SU-DHL-6 (cell line): ENCODE measurements at regions not wholly inside any gene's neighbourhood (a gene's known extent, or its start where the extent isn't known, plus 50 kb on each side); places are given as distances from the start of the nearest gene placed in this dataset.

Experiments used
- H2AFZ ChIP-seq: fragments of 200-600 bp; sonication (generic); 2 replicates; pipeline ENCODE4 v1.6.1; 2014; ENCODE audit warnings: low read depth, mild to moderate bottlenecking, moderate library complexity, mixed read lengths, antibody characterized with exemption, low read length; ENCODE audit not compliant: severe bottlenecking
- H3F3A ChIP-seq: fragments of 200-600 bp; shearing (Covaris generic); 2 replicates; pipeline ENCODE4 v1.6.0; 2016; ENCODE audit warnings: antibody characterized with exemption, mild to moderate bottlenecking; ENCODE audit not compliant: insufficient read depth
- H3K27ac ChIP-seq: fragments of 200-600 bp; sonication (generic); 2 replicates; pipeline ENCODE4 v1.5.1; 2016; ENCODE audit warnings: low read depth, mild to moderate bottlenecking, low read length, moderate library complexity, mixed read lengths
- H3K27me3 ChIP-seq: fragments of 200-600 bp; sonication (generic), shearing (Covaris generic); 2 replicates; pipeline ENCODE4 v1.6.0; 2014; ENCODE audit warnings: mild to moderate bottlenecking, low read length
- H3K36me3 ChIP-seq: fragments of 200-600 bp; sonication (generic); 2 replicates; pipeline ENCODE4 v1.6.1; 2014; ENCODE audit warnings: mild to moderate bottlenecking, low read length, mixed read lengths
- H3K4me2 ChIP-seq: fragments of 300-600, 200-600 bp; shearing (Covaris generic), sonication (generic); 2 replicates; pipeline ENCODE4 v1.6.0; 2014; ENCODE audit warnings: low read length, low read depth, mild to moderate bottlenecking; ENCODE audit not compliant: poor library complexity, severe bottlenecking
- H3K4me3 ChIP-seq: fragments of 200-600 bp; sonication (generic); 2 replicates; pipeline ENCODE4 v1.5.1; 2014; ENCODE audit warnings: antibody characterized with exemption, low read length, mild to moderate bottlenecking, mixed read lengths; ENCODE audit not compliant: insufficient read depth, poor library complexity, severe bottlenecking
- H3K79me2 ChIP-seq: fragments of 200-600 bp; sonication (generic); 2 replicates; pipeline ENCODE4 v1.6.1; 2014; ENCODE audit warnings: mild to moderate bottlenecking, low read length, moderate library complexity; ENCODE audit not compliant: insufficient read depth
- H3K9ac ChIP-seq: fragments of 200-600 bp; sonication (generic); 2 replicates; pipeline ENCODE4 v1.7.0; 2014; ENCODE audit warnings: mild to moderate bottlenecking, low read length
- H3K9me2 ChIP-seq: fragments of 200-600 bp; sonication (generic); replicated peaks from 2 replicates; pipeline ENCODE4 v1.6.1; 2014; ENCODE audit warnings: low read length; ENCODE audit not compliant: insufficient read depth
- H3K9me3 ChIP-seq: fragments of 200-600 bp; sonication (generic); 2 replicates; pipeline ENCODE4 v1.6.1; 2014; ENCODE audit warnings: low read length, mixed read lengths; ENCODE audit not compliant: insufficient read depth
- H4K20me1 ChIP-seq: fragments of 200-600 bp; sonication (generic); 2 replicates; pipeline ENCODE4 v1.6.1; 2014; ENCODE audit warnings: low read depth, mild to moderate bottlenecking, antibody characterized with exemption, low read length, moderate library complexity, mixed read lengths
- CTCF ChIP-seq: fragments of 200-600 bp; sonication (generic); IDR thresholded peaks from one replicate; pipeline ENCODE4 v1.5.1; 2017; ENCODE audit warnings: antibody characterized with exemption, mild to moderate bottlenecking, low read length, moderate library complexity; ENCODE audit not compliant: insufficient read depth, poor library complexity, severe bottlenecking
- EZH2phosphoT487 ChIP-seq: fragments of 200-600 bp; sonication (generic), shearing (Covaris generic); conservative IDR thresholded peaks from 2 replicates; pipeline ENCODE4 v1.6.1; 2018; ENCODE audit warnings: mild to moderate bottlenecking, antibody characterized with exemption, low read length, moderate library complexity, mixed read lengths

GRCh38 chrX:68940601-68941000 is 111.8 kb downstream of the EFNB1 start:
- H3K4me2 ChIP-seq, result no peak overlapping the region
- no peaks in the 10 kb centered on the region for H3F3A ChIP-seq
- H3K27ac ChIP-seq, result no peak overlapping the region
- H3K9ac ChIP-seq, result no peak overlapping the region
- no peak overlapping the region for H2AFZ ChIP-seq
- TF ChIP-seq CTCF, result no peak
- TF ChIP-seq EZH2phosphoT487, result no peak
- H3K4me3 ChIP-seq, result no peak overlapping the region
- H3K9me3 ChIP-seq, result no peaks in the 10 kb centered on the region
- no peaks in the 10 kb centered on the region for H4K20me1 ChIP-seq
- no peaks in the 10 kb centered on the region for H3K27me3 ChIP-seq
- no peaks in the 10 kb centered on the region for H3K79me2 ChIP-seq
- no peaks in the 10 kb centered on the region for H3K36me3 ChIP-seq
- H3K9me2 ChIP-seq, result no peaks in the 10 kb centered on the region

GRCh38 chrX:68939868-68940267 is 111.0 kb downstream of the EFNB1 start:
- Histone ChIP-seq H3K4me2 (no peak overlapping the region), H3K27ac (no peak overlapping the region)

GRCh38 chrX:68938244-68939004 is 109.6 kb downstream of the EFNB1 start:
- Histone ChIP-seq H3K36me3 (no peaks in the 10 kb centered on the region), H3K4me2 (no peak overlapping the region), H3K4me3 (no peak overlapping the region), H4K20me1 (no peaks in the 10 kb centered on the region), H3K9ac (no peak overlapping the region), H2AFZ (no peak overlapping the region), H3F3A (no peaks in the 10 kb centered on the region), H3K9me3 (no peaks in the 10 kb centered on the region), H3K79me2 (no peaks in the 10 kb centered on the region), H3K27me3 (no peaks in the 10 kb centered on the region), H3K9me2 (no peaks in the 10 kb centered on the region), H3K27ac (no peak overlapping the region)
- TF ChIP-seq CTCF (no peak), EZH2phosphoT487 (no peak)

More at GRCh38 chrX:68939868-68940267, 111.0 kb downstream of the EFNB1 start:
- TF ChIP-seq CTCF (no peak), EZH2phosphoT487 (no peak)
- no peaks in the 10 kb centered on the region for H4K20me1 ChIP-seq
- H3K79me2 ChIP-seq, result no peaks in the 10 kb centered on the region
- H3K27me3 ChIP-seq, result no peaks in the 10 kb centered on the region
- H2AFZ ChIP-seq, result no peak overlapping the region
- H3K4me3 ChIP-seq, result no peak overlapping the region
- no peaks in the 10 kb centered on the region for H3F3A ChIP-seq
- H3K9me3 ChIP-seq, result no peaks in the 10 kb centered on the region
- H3K9me2 ChIP-seq, result no peaks in the 10 kb centered on the region
- no peak overlapping the region for H3K9ac ChIP-seq
- no peaks in the 10 kb centered on the region for H3K36me3 ChIP-seq
